ACHN (cell line): ENCODE measurements at regions not wholly inside any gene's neighbourhood (a gene's known extent, or its start where the extent isn't known, plus 50 kb on each side); places are given as distances from the start of the nearest gene placed in this dataset.

Source experiments
- DNase-seq: peaks from one replicate; pipeline ENCODE4 v3.0.0-alpha.2; 2015
- in situ Hi-C: cut with HindIII; loops from 2 replicates; pipeline ENCODE4 v1.10.0; 2017; ENCODE audit warnings: low sequenced_read_pairs, low pct_ligation_motif_present, low pct_unique_long_range_greater_than_20kb

GRCh38 chr21:35861661-35862060 is 198.7 kb downstream of the SETD4 start:
- DNase-seq: no peak
- in situ Hi-C loops: no loop called here

DNA sequence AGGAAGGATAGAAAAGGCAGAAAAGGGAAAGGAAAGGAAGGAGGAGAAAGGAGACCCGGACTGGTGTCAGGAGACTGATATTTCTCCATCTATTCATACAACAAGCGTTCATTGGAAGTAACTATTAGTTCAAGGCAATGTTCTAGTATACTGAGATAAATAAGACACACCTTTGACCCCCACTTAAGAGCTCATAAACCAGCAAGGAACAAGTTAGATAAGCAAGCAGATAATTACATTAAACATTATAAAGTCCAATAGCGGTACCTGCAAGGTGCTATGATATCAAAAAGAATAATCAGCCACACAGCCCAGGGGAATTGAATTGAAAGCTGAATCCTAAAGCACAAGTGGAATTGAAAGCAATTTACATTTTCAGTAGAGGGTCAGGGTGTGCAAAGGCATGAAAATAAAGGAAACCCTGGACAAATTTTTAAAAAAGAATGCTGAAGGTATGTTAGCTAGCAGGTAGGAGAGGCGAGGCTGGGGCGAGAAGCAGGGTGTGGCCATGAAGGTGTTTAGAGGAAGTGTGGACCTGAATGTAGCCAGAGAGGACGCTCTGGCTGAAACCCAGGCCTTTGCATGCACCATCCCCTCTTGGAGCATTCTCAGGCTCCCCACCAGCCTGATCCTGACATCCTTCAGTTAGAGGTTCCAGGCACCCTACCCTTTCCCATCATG is 200.0 kb downstream of the SETD4 start:
- in situ Hi-C loops: no loop called here

DNA sequence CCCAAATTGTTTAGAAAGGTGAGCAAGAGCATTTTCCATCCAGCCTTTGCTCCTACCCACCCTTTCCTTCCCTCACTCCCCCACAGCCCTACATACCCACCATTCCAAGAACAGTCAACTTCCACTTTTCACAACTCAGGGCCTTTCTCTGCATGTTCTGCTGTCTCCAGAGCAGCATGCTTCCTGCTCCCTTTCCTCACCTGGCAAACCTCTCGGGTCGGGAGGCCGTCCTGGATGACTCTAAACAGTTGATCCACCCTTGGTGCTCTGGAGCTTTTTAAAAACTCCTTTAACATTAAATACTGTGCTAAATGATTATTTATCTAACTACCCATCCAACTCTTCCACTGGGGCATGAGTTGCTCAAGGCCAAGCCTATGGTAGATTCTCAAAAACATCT is 200.6 kb downstream of the SETD4 start:
- in situ Hi-C loops: no loop called here
- DNase-seq: no peak

More for the DNA sequence above, 200.0 kb downstream of the SETD4 start:
- no peak for DNase-seq

DNA sequence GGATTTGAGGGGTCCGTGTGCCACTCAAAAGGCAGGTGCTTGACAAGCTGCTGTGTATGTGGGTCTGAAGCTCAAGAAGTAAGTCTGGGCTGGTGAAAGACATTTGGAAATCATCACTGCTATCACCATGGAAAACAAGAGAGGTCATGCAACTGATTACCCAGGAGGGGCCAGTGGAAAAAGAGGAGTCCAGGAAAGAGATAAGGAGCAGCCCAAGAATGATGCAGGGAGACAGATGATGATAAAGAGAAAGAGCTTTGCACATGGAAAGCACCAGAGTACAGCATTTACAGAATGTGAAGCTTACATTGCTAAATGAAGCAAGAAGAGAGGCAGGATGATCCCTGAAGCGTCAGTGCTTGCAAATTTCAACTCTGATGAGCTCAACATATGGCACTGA is 203.2 kb downstream of the SETD4 start:
- in situ Hi-C loops: no loop called here
- DNase-seq: no peak

GRCh38 chr21:35855484-35855883 is 204.8 kb downstream of the SETD4 start:
- DNase-seq: no peak
- in situ Hi-C loops: no loop called here

GRCh38 chr21:35854281-35854680 is 206.0 kb downstream of the SETD4 start:
- no peak for DNase-seq
- in situ Hi-C loops: no loop called here

DNA sequence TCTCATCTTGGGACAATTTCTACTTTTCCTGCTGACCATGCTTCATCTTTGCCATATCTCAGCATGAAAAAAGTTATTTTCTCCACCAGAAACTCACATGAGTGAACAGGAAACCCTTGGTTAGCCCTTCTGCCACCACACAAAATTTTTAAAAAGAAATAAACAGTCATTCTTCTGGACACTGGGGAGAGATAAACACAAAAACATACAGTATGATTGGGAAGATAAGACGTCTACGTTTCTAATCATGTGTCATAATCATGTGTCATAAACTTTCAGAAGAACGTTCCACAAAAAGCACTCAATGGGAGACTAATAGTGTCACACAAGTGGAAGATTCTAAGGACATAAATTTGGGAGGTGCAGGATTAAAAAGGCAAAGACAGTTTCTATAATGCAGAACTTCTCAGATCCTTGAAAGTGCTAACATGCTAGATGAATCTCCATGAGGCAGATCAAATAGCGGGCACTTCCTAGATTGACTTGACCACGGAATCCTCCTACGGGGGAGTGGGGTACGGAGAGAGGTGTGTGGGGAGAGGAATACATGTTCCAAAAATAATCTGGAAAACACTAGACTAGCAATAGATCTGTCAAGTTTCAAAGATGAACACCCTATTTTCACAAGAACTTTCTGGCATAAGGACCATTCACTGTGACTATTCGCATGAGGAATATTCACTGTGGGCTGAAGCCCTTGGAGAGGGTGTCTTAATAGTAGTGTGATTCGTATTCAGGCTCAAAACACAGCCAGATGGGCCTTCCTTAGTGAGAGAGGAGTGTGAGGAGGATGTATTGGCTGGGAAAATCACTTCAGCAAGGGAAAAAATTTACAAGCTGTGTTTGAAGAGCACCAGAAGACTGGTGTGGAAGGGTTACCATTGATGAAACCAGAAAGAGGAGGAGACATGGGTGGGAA is 206.7 kb downstream of the SETD4 start:
- in situ Hi-C loops: no loop called here
- no peak for DNase-seq

DNA sequence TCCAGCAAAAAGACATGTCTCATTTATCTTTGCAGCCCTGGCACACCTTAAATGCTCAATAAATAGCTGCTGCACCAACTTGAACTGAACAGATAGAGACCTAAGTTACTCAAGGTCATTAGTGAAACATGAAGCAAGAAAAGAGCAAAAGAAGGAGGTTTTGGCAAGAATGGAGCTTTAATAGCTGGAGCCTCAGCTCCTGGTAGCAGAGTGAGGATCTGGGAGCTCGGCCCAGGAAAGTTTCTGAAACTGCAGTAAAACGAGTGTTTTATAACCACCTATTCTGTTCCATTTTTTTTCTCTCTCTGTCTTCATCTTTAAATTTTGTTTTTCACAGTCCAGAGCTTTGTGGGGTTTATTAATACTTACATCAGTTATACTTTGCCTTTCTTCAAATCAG is 207.5 kb downstream of the SETD4 start:
- in situ Hi-C loops: no loop called here
- no peak for DNase-seq

- no peak for DNase-seq
- in situ Hi-C loops: no loop called here
Observed at GRCh38 chr21:35850542-35851103, 209.7 kb downstream of the SETD4 start.

- in situ Hi-C loops: no loop called here
- no peak for DNase-seq
Observed at GRCh38 chr21:35850029-35850428, 210.3 kb downstream of the SETD4 start.

DNA sequence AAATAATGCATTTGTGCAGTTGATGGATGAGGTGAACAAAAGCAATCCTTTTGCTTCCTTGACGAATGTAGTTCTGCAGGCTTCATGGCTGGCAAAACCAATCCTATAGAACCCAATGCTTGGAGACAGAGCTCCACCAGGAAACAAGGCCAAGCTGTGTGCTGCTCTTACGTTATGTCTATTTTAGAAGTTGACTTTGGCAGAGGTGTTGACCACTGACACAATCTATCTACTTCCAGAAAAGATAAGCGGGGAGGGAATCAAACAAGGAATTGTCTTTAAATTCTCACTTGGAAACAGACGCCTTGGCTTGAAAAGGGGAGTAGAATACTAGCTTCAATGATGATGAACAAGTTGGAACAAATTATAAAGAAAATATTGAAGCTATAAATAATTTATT is 211.2 kb downstream of the SETD4 start:
- no peak for DNase-seq
- in situ Hi-C loops: no loop called here

DNA sequence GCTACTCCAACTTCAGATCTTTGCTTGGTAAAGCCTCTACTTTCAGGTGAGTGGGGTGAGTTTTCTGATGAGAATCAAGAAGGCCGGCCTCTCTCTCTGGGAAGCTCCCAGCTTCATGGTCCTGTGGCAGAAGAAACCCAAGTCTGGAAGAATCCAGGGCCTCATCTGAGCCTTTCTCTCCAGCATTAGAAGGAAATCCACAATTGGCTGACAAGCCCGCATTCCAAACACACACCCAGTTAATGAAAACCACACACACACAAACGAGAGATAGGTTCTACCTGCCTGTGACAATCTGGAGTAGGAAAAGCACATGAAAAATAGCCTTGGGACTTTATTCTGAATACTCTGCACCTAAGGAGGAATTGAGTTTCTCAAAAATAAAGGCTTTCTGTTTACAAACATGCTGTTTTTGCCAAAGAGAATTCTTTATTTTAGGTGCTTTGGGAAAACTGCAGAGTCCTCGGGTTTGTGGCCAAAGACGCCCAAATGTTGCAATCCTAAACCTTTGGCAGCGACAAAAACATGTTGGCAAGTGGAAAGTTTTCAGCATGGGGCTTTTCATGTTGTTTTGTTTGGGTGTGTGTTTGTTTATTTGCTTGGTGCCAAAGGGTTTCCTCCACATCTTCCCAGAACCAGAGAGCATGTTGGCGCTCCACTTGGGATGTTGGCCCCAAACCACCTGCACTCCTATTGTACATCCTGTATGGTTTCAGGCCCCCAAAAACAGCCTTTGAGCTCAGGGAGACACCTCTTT is 216.2 kb downstream of the SETD4 start:
- no peak for DNase-seq
- in situ Hi-C loops: no loop called here

DNA sequence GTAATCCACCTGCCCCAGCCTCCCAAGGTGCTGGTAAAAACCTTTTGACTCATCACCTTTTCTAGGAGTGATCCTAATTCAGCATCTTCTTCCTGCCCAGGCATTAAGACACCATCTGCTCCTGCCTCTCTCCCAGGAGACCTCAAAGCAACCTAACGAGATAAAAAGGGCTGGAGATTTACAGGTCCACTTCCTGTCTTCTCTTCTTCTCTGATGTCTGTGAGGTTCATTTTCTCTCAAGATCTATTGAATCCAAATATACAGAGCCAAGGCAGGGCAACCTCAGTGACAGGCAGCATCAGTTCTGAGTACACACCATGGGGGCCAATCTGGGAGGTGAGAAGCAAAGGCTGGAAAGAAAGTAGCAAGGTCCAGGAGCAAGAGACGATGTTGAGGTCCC is 219.4 kb downstream of the SETD4 start:
- in situ Hi-C loops: no loop called here
- DNase-seq: no peak

- peak; percentile 54 for DNase-seq
- in situ Hi-C loops: no loop called here
Observed at GRCh38 chr21:35840197-35840799, 220.0 kb downstream of the SETD4 start.

DNA sequence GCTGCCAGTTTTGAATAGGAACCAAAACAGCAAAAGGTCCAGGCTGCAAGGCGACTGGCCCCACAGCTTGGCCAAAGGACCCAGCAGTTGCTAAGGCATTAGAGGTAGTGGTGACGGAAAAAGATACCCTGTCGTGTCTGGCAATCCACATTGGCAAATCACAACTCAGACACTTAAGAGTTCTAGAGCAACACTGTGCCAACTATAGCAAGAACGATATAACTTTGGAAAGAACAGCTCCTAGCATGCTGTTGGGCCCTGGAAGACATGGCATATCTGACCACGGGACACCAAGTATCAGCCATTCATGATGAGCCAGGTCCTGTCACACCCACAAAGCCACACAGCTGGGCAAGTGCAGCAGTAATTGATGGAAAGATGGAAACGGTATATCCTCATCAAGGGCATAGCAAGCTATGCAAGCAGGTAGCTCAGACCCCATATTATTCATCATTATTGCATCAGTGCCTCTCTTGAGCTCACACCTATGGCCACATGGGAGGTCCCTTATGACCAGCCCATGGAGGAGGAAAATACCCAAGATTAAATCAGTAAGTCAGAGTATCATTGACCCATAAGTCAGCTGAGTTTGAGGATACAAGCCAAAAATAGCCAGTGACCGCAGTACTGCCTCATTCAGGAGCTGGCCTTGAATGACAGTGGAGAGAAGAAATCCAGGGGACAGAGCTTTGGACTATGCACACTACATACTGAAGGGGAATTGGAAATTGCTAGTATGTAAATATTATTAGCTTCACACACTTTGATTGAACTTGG is 221.2 kb downstream of the SETD4 start:
- no peak for DNase-seq
- in situ Hi-C loops: no loop called here

DNA sequence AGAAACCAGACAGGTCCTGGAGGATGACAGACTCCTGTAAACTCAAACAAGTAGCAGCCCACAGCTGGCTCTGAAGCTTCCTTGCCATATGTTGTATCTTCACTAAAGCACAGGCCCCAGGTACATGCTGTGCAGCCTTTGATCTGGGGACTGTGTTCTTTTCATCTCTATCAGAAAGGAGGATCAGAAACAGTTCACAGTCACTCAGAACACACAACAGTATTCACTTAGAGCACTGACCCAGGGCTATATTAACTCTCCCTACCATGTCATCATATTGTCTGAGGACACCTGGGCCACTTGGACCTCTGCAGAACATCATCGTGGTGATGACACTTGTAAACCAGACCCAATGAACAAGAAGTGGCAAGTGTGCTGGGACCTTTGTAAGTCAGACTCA is 222.0 kb downstream of the SETD4 start:
- in situ Hi-C loops: no loop called here

GRCh38 chr21:35833991-35834390 is 226.3 kb downstream of the SETD4 start:
- no peak for DNase-seq
- in situ Hi-C loops: no loop called here

More for the DNA sequence above, 222.0 kb downstream of the SETD4 start:
- DNase-seq: no peak

DNA sequence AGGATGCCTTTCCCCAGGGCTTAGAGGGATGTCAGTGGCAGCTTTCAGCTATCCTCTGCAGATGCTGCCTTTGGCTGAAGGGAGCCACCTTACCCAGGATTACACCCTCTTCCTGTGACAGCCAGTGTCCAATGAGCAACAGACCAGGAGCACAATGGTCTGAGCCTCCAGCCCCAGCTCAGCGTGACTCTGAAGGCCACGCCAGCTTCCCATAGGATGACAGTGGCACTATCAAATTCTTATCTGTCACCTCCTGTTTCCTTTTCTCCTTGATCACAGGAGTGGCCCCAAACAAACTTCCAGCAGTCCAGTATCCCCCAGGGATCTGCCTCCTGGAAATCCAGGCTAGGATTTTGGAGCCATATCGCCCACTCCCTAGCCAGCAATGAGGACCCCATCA is 226.9 kb downstream of the SETD4 start:
- in situ Hi-C loops: no loop called here

More for the DNA sequence above, 226.9 kb downstream of the SETD4 start:
- no peak for DNase-seq
